HG03439 (cell line): ENCODE measurements at regions not wholly inside any gene's neighbourhood (a gene's known extent, or its start where the extent isn't known, plus 50 kb on each side); places are given as distances from the start of the nearest gene placed in this dataset.
"Not testable (repeated sequence)": the region's sequence is repeated elsewhere in the genome, so short reads cannot be mapped to it uniquely, and the experiment has no call there.

Source experiments
- ATAC-seq: cut with Tn5 transposase; IDR thresholded peaks from one replicate; pipeline ENCODE4 v1.9.1; 2021; ENCODE audit warnings: mild to moderate bottlenecking, moderate library complexity; ENCODE audit not compliant: unreplicated experiment

DNA sequence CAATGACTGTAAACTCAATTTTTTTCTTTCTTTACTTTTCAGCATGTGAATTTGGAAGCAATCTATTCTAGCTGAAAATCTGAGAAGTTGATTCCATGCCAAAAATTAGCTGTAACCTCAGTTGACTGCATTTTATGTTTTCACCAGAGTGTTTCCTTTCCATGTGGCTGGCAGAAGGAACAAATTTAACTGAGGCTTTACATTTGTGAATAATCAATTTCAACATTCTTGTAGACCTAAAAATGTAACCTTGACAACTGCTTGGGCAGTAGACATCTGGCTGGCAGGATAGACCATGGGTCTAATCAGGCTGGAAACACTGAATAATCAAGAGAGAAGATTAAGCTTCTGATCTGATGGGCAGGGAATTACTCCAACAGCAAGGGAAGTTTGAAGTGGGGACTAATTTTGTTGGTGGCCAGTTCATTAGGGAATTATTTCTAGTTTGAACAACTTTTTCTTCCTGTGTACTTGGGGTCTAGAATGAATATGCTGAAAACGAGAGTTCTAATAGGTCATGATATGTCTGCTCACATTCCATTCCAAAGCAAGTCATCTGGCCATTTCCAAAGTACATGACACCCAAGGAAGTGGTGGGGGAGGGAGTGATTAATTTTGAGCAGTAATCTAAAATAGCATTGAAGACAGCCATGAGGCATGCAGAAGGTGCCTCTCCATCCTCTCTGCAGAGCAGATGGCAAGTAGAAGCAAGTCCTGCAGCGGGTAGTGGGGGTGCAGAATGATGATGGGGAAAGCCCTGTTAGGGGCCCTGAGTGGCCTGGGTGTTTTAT is 68.2 kb downstream of the ATP23 start:
- ATAC-seq, result no peak

DNA sequence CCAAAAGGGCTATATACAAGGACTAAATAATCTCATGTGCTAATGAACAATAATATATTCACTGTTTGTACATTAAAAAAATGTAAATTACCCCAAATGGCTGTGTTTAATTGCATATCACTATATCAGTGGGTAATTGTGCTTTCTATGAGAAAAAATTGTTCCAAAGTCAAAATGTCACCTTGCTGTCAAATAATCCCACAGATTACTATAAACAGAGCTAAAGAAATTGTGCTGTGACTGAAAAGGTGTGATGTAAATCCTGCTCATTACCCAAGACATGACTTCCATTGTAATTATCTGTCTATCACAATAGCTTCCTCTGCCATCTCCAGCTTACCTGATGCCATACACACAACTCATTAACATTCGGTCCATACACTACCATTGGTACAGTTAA is 70.3 kb downstream of the ATP23 start:
- no peak for ATAC-seq

DNA sequence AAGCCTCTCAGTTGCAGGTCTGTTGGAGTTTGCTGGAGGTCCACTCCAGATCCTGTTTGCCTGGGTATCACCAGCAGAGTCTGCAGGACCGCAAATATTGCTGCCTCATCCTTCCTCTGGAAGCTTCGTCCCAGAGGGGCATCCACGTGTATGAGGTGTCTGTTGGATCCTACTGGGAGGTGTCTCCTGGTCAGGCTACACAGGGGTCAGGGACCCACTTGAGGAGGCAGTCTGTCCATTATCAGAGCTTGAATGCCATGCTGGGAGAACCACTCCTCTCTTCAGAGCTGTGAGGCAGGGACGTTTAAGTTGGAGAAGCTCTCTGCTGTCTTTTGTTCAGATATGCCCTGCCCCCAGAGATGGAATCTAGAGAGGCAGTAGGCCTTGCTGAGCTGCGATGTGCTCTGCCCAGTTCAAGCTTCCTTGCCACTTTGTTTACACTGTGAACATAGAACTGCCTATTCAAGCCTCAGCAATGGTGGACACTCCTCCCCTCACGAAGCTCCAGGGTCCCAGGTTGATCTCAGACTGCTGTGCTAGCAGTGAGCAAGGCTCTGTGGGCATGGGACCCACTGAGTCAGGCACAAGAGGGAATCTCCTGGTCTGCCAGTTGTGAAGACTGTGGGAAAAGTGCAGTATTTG is 81.1 kb downstream of the ATP23 start:
- ATAC-seq, result not testable (repeated sequence)

DNA sequence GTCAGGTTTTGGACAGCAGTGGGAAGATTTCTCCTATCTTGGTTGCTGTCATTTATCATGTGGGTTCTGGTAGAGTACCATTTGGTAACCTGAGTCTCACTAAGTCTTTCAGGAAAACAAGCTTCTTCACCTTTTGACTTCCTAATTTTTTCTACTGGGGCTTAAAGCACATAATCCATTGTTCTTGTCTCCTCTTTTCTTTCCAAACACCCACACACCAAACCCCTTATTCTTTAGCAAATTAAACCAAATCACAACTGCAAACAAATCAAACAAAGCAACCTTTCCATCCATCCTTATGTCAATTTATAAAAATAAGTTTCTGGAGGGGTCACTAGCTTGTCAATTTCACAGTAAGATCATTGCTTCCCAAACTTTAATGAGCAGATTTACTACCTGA is 84.1 kb downstream of the ATP23 start:
- no peak for ATAC-seq

DNA sequence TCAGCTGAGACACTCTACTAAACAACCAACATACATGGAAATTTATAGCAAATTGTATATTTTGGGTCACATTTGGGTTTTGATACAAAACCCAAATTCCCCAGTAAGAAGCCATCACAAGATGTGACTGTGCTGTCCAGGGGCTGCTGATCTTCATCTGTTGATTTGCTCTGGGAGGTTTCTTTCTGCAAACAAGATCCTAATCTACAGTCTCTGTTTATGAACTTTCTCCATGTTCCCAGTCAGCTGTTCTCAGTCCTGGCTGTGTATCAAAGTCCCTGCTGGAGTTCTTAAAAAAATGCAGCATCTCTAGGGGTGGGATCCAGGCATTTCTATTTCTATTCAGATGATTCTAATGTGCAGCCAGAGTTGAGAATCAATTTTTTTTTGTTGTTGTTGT is 85.1 kb downstream of the ATP23 start:
- ATAC-seq, result no peak

DNA sequence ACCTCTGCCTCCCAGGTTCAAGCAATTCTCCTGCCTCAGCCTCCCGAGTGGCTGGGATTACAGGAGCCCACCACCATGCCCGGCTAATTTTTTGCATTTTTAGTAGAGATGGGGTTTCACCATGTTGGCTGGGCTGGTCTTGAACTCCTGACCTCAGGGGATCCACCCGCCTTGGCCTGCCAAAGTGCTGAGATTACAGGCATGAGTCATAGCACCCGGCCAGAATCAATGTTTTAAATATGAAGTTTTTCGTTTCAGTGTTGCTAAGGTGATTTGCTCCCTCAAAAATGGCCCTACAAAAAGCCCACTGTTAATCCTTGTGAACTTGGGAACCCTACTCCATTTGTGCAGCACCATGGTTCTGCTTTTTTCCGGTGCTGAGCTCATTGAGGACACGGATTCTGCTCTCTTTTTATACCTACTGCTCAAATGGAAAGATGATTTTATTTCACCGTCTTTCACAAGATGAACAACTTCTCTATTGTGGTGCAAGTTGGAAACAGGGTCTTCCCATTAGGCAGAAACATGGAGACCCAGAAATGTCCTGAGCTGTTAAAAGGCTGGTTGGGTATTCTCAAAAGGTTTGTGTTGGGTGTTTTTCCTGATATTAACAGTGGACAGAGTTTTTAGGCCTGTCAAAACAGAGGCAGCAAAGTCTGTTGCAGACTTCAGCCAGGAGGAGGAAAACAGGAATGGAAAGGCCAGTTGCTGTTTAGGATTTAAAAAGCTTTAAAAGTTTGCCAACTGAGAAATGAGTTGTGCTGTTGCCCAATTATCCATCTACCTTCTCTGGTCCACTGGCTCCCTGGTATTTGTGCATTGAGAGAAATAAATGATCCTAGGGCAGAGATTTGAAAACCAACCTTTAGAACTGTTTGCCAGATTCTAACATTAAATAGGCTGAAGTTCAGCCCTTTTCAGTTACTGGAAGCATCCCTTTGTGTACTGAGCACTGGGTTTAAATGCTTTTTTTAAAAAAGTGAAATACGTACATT is 85.8 kb downstream of the ATP23 start:
- no peak for ATAC-seq

DNA sequence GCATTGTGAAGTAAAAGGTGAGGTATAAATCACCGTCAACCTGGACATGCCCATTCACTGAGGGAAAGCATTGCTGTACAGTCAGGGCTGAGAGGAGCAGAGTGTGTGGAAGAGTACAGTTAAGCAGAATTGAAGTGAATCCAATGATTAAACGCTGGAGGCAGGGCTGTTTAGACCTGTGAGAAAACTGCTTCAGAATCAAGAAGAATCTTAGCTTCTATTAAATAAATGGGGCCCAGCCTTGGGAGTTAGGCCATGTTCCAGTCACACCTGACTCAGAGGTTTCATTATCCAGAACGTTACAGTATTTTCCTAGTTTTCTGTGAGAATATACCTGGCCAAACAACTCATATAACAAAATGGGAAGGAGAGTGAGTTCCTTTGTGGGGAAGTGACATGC is 86.9 kb downstream of the ATP23 start:
- ATAC-seq, result no peak

DNA sequence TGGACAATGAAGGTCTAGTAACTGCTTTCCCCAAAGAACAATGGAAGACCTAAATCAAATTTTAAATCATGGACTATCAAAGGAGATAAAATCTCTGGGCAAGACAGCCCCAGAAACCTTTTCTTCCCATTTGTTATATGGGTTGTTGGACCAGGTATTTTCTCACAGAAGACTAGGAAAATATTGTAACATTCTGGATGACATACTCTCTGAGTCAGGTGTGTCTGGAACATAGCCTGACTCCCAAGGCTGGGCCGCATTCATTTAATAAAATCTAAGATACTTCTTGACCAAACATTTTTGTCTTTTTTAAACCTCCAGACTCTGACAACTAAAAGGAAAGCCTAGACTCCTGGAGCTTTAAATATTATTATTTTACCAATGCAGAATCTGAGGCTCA is 87.9 kb downstream of the ATP23 start:
- ATAC-seq, result no peak

DNA sequence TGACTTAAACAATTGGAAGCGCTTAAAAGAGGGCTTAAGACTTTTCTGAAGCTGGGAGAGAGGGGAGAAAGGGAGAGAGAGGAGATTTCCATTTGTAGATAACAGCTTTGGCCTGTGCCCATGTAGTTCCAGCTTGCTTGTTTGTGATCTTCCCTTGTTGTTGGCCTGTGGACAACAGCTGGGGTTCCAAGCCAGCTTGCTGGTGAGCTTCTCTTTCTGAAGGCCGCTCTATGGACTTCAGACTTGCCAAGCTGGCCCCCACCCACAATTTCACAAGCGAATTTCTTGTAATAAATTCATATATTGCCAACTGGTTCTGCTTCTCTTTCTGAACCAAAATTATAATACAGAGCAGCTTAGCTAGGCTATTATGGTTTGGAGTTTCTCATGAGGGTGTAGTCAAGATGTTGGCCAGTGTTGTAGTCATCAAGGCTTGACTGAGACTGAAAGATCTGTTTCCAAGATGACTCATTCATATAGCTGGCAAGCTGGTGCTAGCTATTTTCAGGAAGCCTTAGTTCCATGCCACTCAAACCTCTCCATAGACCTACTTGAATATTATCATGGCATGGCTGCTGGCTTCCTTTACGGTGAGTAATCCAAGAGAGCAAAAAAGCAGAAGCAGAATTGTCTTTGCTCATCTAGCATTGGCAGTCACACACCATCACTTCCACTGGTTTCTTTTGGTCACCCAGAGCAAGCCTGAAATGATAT is 89.4 kb downstream of the ATP23 start:
- no peak for ATAC-seq

DNA sequence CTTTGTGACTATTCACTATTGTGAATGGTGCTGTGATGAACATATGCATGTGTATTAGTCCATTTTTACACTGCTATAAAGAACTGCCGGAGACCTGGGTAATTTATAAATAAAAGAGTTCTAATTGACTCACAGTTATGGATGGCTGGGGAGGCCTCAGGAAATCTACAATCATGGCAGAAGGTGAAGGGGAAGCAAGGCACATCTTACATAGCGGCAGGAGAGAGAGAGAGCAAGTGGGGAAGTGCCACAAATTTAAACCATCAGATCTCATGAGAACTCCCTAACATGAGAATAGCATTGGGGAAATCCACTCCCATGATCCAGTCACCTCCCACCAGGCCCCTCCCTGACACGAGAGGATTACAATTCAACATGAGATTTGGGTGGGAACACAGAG is 90.8 kb downstream of the ATP23 start:
- no peak for ATAC-seq

DNA sequence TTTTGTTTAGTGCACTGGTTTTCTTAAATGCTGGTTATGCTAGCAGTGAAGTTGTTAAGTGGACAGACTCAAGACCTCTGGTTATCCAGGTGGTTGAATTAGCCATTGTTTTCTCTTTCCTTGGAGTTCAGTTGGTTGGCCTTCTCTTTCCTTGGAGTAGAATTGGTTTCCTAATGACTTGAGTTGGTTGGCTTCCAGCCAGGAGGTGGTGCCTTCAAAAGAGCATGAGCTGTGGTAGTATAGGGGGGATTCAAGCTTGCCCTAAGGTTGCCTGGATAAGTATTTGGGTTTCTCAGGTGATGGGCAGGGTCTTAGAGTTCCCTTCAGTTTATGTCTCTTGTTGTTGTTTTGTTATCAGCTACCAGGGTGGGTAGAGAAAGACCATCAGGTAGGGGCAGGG is 92.5 kb downstream of the ATP23 start:
- ATAC-seq, result no peak

DNA sequence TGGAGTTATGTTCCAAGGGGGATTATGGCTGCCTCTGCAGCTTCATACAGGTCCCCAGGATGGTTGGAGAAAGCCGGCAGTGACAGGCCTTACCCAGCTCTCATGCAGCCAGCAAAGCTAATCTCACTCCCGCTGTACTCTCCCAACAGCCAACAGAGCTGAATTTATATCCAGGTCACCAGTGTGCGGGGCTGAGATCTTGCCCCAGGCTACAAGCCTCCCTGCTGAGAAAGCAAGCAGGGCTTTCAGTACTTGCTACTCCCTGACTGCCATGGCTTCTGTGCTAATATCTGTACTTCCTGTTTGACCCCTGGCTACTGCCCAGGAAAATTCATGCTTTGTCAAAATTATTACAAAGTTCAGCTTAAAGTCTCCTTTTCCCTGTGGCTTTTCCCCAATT is 92.9 kb downstream of the ATP23 start:
- no peak for ATAC-seq

DNA sequence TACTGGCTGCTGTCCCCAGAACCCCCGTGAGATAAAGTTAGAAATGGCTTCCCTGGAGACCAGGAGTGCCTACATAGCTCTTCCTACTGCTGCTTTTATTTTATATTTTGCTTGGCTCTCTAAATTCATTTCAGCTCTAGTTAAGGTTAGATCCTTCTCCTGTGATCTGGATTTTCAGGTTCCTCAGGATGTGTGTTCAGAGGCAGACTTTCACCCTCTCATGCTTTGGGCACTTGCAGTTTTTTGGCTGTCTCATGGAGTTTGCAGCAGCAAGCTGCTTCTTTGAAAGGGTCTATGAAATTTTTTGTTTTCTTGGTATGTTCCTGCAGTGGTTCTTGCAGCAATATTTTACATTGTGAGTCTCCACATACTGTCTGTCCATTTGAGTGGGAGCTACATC is 93.3 kb downstream of the ATP23 start:
- ATAC-seq, result no peak

DNA sequence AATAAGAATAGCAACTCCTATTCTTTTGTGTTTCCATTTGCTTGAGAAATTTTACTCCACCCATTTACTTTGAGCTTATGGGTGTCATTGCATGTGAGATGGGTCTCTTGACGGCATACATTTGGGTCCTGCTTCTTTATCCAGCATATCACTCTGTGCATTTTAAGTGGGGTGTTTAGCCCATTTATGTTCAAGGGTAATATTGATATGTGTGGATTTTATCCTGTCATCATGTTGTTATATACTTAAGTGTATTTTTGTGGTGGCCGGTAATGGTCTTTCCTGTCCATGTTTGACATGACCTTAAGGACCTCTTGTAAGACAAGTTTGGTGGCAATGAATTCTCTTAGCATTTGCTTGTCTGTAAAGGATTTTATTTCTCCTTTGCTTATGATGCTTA is 100.1 kb downstream of the ATP23 start:
- no peak for ATAC-seq

DNA sequence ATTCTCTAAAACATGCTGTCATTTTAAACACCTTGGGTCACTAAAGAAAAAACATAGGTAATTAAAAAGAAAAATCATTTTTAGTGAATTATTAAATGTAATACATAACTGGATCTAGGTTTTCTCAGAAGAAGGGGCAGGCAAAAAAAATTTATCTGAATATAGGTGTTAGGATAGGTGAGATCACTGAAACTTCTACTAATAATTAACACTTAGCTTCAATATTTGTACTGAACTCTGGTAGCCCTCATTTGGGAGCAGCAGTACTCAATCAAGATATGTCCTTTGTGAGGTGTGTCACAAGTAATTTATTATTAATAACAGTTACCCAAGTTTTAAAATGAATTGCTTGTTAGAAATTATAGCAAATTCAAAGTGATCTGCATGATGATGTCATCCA is 103.6 kb downstream of the ATP23 start:
- ATAC-seq, result no peak

DNA sequence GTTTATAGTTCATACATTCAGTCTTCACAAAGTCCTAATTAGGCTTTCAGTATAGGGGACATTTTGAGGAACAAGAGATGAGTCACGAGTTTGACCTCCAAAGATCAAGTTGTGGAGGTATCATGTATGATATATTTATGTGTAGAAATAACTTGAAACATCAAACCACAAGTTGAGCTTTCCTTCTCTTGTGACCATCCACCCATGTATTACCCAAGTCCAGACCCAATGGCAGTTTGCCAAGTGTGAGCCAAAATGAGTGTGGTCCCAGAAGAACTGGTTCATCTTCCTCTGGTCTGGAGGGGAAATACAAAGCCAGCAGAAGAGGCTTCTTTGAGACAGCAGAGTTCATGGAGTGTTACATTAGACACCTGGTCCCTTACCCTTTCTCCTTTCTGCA is 104.9 kb downstream of the ATP23 start:
- no peak for ATAC-seq

DNA sequence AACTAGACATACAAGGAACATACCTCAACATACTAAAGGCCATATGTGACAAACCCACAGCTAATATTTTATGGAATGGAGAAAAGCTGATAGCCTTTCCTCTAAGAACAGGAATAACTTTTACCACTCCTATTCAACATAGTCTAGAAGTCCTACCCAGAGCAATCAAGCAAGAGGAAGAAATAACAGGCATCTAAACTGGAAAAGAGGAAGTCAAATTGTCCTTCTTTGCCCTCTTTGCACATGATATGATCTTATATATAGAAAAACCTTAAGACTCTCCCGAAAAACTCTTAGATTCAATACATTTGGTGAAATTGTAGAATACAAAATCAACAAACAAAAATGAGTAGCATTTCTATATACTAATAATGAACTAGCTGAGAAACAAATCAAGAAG is 110.0 kb downstream of the ATP23 start:
- ATAC-seq, result no peak

DNA sequence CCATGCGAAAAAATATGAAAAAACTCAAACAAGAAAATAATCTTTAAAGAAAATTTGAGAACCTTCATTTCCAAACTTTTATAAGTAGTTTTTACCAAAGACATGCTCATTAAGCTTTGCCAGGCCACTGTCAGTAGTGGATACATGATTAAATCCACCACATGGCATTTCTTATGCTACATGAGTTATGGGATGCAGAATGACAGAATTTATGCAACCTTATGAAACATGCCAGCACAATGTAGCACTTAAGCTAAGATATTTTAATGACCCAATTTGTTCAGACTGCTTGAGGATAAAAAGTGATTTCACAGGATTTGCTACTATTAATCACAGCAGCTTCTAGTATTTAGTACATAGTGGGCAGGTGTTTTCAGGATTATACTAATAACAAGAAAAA is 123.3 kb downstream of the ATP23 start:
- no peak for ATAC-seq

DNA sequence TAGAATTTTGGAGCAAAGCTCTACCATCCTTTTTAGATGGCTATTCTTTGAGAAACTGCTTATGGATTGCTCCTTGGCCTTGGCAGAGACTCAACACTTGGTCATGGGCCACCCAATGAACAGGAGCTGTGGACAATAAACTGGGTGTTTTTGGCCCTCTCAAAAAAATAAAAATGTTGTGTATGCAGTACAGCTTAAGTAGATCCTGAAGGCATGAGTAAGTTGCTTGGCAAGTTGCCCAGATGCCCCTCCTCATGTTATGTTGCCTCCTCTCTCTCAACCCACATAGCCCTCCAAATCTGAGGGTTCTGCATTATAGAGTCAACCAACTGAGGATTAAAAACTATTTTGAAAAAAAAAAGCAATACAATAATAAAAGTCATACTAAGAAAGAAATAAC is 124.9 kb downstream of the ATP23 start:
- ATAC-seq, result no peak

DNA sequence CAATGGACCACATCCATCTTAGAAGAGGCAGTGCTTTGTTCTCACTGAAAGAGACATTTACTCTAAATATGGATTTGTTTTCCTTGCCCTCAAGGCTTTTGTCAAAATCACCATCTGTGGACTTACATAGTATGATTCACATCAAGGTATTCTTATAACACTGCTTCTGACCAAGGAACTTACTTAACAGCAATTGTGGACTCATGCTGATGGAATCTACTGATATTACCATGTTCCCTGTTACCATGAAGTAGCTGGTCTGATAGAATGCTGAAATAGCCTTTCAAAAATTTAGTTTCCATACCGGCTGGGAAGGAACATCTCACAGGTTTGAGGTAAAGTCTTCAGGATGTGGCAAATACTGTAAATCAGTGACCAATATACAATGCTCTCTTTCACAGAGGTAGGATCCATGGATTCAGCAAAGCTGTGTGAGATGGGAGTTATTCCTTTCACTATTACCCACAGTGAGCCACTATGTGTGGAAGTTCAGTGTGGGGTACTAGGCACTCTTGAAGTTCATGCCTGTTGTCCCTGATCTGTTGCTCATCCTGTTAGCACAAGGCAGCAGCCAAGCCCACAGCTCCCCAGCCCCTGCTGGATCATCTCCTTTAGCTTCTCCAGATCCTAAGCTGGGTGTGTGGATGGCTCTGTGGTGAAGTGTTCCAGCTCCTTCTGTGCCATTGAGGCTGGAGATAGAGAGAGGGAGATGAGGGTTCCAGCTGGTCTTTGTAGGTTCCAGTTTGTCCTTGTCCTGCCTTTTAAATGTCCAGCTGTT is 126.4 kb downstream of the ATP23 start:
- no peak for ATAC-seq
